ENCODE measurements at regions not wholly inside any gene's neighbourhood (a gene's known extent, or its start where the extent isn't known, plus 50 kb on each side); places are given as distances from the start of the nearest gene placed in this dataset.
A peak's percentile ranks its signal among the peaks of the same experiment; 100 is the strongest.

GRCh38 chr18:78838183-78838582 is 141.4 kb upstream of the SALL3 start:
- DNase-seq (ENCODE audit: low read depth in 2 of 2), result no peak

GRCh38 chr18:78849046-78849445 is 130.6 kb upstream of the SALL3 start:
- DNase-seq (ENCODE audit: low read depth in 2 of 2), result no peak

GRCh38 chr18:78849458-78849857 is 130.2 kb upstream of the SALL3 start:
- no peak for DNase-seq (ENCODE audit: low read depth in 2 of 2)

GRCh38 chr18:78853341-78853740 is 126.3 kb upstream of the SALL3 start:
- DNase-seq (ENCODE audit: low read depth in 2 of 2), result no peak

- DNase-seq (ENCODE audit: low read depth in 2 of 2), result no peak
These were observed 124.4 kb upstream of the SALL3 start for GRCh38 chr18:78855188-78855587.

GRCh38 chr18:78856569-78857313 is 122.9 kb upstream of the SALL3 start:
- no peak for DNase-seq (ENCODE audit: low read depth in 2 of 2)

GRCh38 chr18:78857314-78858150 is 122.1 kb upstream of the SALL3 start:
- no peak for DNase-seq (ENCODE audit: low read depth in 2 of 2)

GRCh38 chr18:78859686-78860085 is 119.9 kb upstream of the SALL3 start:
- DNase-seq (ENCODE audit: low read depth in 2 of 2), result no peak

GRCh38 chr18:78860117-78860516 is 119.5 kb upstream of the SALL3 start:
- DNase-seq (ENCODE audit: low read depth in 2 of 2), result no peak

GRCh38 chr18:78861116-78861515 is 118.5 kb upstream of the SALL3 start:
- DNase-seq (ENCODE audit: low read depth in 2 of 2), result no peak

- DNase-seq (ENCODE audit: low read depth in 2 of 2), result no peak
These were observed 117.9 kb upstream of the SALL3 start for GRCh38 chr18:78861706-78862105.

GRCh38 chr18:78862395-78862794 is 117.2 kb upstream of the SALL3 start:
- DNase-seq (ENCODE audit: low read depth in 2 of 2), result no peak

GRCh38 chr18:78865056-78865598 is 114.5 kb upstream of the SALL3 start:
- DNase-seq (ENCODE audit: low read depth in 2 of 2), result no peak

- DNase-seq (ENCODE audit: low read depth in 2 of 2), result no peak
These were observed 113.8 kb upstream of the SALL3 start for GRCh38 chr18:78865771-78866310.

- DNase-seq (ENCODE audit: low read depth in 2 of 2), result no peak
These were observed 112.5 kb upstream of the SALL3 start for GRCh38 chr18:78867131-78867530.

- DNase-seq (ENCODE audit: low read depth in 2 of 2), result no peak
These were observed 111.0 kb upstream of the SALL3 start for GRCh38 chr18:78868330-78869316.

- no peak for DNase-seq (ENCODE audit: low read depth in 2 of 2)
These were observed 108.0 kb upstream of the SALL3 start for GRCh38 chr18:78871618-78872017.

- DNase-seq (ENCODE audit: low read depth in 2 of 2), result no peak
These were observed 105.6 kb upstream of the SALL3 start for GRCh38 chr18:78873926-78874500.

- peak in 1 of 2 experiments; percentile 24 for DNase-seq (ENCODE audit: low read depth in 2 of 2)
These were observed 104.4 kb upstream of the SALL3 start for GRCh38 chr18:78875016-78875777.

All from stimulated activated CD4-positive, alpha-beta T cell treated with anti-CD3 and anti-CD28 coated beads, Interleukin-12 subunit alpha, Interleukin-12 subunit beta, amount 100 ng/mL, for 24 hours (primary cell).